GM23248 (cell line): ENCODE measurements at regions not wholly inside any gene's neighbourhood (a gene's known extent, or its start where the extent isn't known, plus 50 kb on each side); places are given as distances from the start of the nearest gene placed in this dataset.

ENCODE experiments used
- EZH2 ChIP-seq: fragments of 200-600 bp; sonication (generic); IDR thresholded peaks from 2 replicates; pipeline ENCODE4 v1.6.1; 2018; ENCODE audit warnings: antibody characterized with exemption, mild to moderate bottlenecking; ENCODE audit not compliant: insufficient read depth, poor library complexity, severe bottlenecking
- EZH2phosphoT487 ChIP-seq: fragments of 200-600 bp; sonication (generic); IDR thresholded peaks from 2 replicates; pipeline ENCODE4 v1.6.1; 2018; ENCODE audit warnings: antibody characterized with exemption, moderate library complexity, mild to moderate bottlenecking, low read depth; ENCODE audit not compliant: insufficient read depth

- TF ChIP-seq EZH2phosphoT487 (no peak), EZH2 (no peak)
Measured at GRCh38 chr6:23985015-23985414, 141.0 kb upstream of the NRSN1 start.
